ENCODE measurements at regions not wholly inside any gene's neighbourhood (a gene's known extent, or its start where the extent isn't known, plus 50 kb on each side); places are given as distances from the start of the nearest gene placed in this dataset.

DNA sequence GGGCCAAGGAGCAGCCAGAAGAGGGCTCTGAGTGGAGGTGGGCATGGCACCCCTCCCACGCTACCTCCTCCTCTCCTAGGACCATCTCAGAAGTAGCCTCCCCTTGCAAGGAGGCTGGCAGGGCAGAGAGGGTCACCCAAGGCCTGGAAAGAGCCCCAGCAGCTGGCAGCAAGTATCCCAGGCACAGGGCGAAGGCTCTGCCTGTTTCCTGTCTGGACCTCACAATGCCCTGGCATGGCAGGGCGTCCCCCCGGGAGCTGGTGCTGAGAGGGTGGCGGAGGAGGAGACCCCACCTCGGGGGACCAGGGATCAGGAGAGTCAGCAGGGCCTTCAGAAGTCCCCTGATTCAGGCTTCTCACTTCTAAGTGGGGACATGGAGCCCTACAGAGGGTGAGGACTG, 66.2 kb upstream of the TAF1B start:
- DNase-seq (no peak), FAIRE-seq (no peak)
- 94 to 97% (median 94%) methylated on average over 5 to 6 of the region's 6 CpGs for WGBS, 3 donors
- Histone ChIP-seq H3K27me3 (ENCODE audit: control insufficient read depth in 3 of 3, insufficient read depth in 3 of 3, low read length in 3 of 3) (no peaks in the 10 kb centered on the region), H3K27ac (ENCODE audit: low read depth in 1 of 3, low read length in 2 of 3) (no peak overlapping the region), H3K4me1 (ENCODE audit: control insufficient read depth in 3 of 3, insufficient read depth in 2 of 3, low read depth in 1 of 3, low read length in 2 of 3) (peaks cover 0 to 52% (median 0%) of the 10 kb centered on the region in 3 donors), H3K36me3 (ENCODE audit: control insufficient read depth in 3 of 3, insufficient read depth in 2 of 3, low read depth in 1 of 3, low read length in 3 of 3) (no peaks in the 10 kb centered on the region), H3K9me3 (ENCODE audit: control insufficient read depth in 2 of 2, insufficient read depth in 1 of 2, low read depth in 1 of 2, low read length in 1 of 2) (no peaks in the 10 kb centered on the region), H3K4me3 (ENCODE audit: low read depth in 1 of 3, low read length in 3 of 3) (no peak overlapping the region)

- peaks cover 0 to 61% (median 0%) of the 10 kb centered on the region in 3 donors for H3K4me1 ChIP-seq (ENCODE audit: control insufficient read depth in 3 of 3, insufficient read depth in 2 of 3, low read depth in 1 of 3, low read length in 2 of 3)
- DNase-seq (peak; percentile 52 to 58), FAIRE-seq (no peak)
- no peaks in the 10 kb centered on the region for H3K9me3 ChIP-seq (ENCODE audit: control insufficient read depth in 2 of 2, insufficient read depth in 1 of 2, low read depth in 1 of 2, low read length in 1 of 2)
- 64 to 78% (median 73%) methylated on average over 9 of the region's 9 CpGs for WGBS, 3 donors
- no peak overlapping the region for H3K27ac ChIP-seq (ENCODE audit: low read depth in 1 of 3, low read length in 2 of 3)
- no peaks in the 10 kb centered on the region for H3K36me3 ChIP-seq (ENCODE audit: control insufficient read depth in 3 of 3, insufficient read depth in 2 of 3, low read depth in 1 of 3, low read length in 3 of 3)
- no peaks in the 10 kb centered on the region for H3K27me3 ChIP-seq (ENCODE audit: control insufficient read depth in 3 of 3, insufficient read depth in 3 of 3, low read length in 3 of 3)
- no peak overlapping the region for H3K4me3 ChIP-seq (ENCODE audit: low read depth in 1 of 3, low read length in 3 of 3)
Measured at GRCh38 chr2:9778012-9778411, 65.3 kb upstream of the TAF1B start.

DNA sequence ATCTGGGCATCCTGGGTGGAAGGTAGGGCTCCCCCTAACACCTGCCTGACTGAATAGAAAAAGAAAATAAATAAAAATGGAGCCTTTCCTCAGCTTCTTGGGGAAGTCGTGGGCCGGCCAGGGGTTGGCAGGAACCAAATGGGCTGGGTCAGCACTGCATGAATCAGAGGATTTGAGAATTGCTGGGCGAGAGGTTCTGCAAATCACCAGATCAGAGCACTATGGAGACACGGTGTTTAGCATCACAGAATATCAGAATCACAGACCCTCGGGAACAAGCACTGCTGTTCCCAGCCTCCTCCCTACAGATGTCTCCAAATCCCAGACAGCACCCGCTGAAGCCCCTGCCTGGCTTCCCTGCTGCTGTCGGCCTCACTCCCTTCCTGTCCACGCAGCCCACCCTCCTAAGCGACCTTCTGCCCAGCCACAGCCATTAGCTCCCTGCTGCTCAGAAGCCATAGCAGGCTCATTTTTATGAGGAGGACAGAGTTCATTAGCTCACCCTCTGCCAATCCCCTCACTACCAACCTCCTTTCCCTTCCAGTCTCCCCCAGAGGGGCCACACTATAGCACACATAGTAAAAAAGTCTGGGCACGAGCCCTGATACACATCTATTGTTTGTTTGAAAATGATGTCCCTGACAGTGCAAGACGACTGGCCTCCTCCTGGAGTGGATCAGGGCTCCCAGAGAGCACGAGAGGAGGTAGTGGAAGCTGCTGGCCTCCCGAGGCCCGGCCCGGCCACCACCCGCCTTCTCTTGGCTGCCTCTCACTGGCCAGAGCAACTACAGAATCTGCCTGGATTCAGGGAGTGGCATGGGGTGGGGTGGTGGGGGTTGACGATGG, 64.6 kb upstream of the TAF1B start:
- Histone ChIP-seq H3K27ac (ENCODE audit: low read depth in 1 of 3, low read length in 2 of 3) (peak overlapping the region in 1 of 3 donors; percentile 78), H3K9me3 (ENCODE audit: control insufficient read depth in 2 of 2, insufficient read depth in 1 of 2, low read depth in 1 of 2, low read length in 1 of 2) (no peaks in the 10 kb centered on the region), H3K27me3 (ENCODE audit: control insufficient read depth in 3 of 3, insufficient read depth in 3 of 3, low read length in 3 of 3) (no peaks in the 10 kb centered on the region), H3K4me1 (ENCODE audit: control insufficient read depth in 3 of 3, insufficient read depth in 2 of 3, low read depth in 1 of 3, low read length in 2 of 3) (peaks cover 0 to 56% (median 0%) of the 10 kb centered on the region in 3 donors), H3K4me3 (ENCODE audit: low read depth in 1 of 3, low read length in 3 of 3) (no peak overlapping the region), H3K36me3 (ENCODE audit: control insufficient read depth in 3 of 3, insufficient read depth in 2 of 3, low read depth in 1 of 3, low read length in 3 of 3) (no peaks in the 10 kb centered on the region)
- no peak for FAIRE-seq
- 56 to 71% (median 63%) methylated on average over 17 of the region's 17 CpGs for WGBS, 3 donors
- peak in 1 of 2 donors; percentile 72 for DNase-seq

DNA sequence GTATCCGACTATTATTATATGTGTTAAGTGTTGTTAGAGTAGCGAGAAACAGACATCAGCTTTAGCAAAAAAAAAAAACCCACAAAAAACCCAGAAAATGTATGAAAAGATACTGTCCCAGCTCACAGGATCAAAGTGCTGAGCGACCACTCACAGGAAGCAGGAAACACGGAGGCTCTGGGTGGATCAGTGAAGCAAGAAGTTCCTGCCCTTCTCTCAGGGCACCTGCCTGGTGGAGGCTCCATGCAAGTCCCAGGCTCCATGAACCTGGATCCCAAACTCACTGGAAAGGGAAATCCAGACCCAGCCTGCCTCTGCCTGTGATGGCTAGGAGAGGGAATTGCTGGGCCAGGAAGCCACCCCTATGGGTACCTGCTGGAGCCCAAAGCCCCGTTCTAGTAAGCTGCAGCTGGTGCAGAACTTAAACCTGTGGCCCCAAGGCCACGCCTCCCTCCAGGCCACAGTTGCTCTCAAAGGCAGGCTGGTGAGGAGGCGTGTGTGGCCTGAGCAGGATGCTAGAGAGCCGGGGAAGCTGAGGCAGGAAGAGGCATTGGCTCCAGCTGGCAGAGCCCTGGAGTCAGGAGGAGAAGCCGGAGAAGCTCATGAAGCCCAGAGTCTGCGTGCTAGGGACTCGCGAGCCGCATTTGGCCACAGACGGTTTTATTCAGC, 63.5 kb upstream of the TAF1B start:
- H3K4me3 ChIP-seq (ENCODE audit: low read depth in 1 of 3, low read length in 3 of 3) = no peak overlapping the region
- no peaks in the 10 kb centered on the region for H3K36me3 ChIP-seq (ENCODE audit: control insufficient read depth in 3 of 3, insufficient read depth in 2 of 3, low read depth in 1 of 3, low read length in 3 of 3)
- H3K9me3 ChIP-seq (ENCODE audit: control insufficient read depth in 2 of 2, insufficient read depth in 1 of 2, low read depth in 1 of 2, low read length in 1 of 2) = no peaks in the 10 kb centered on the region
- peak in 1 of 2 donors; percentile 53 for DNase-seq
- peak overlapping the region in 1 of 3 donors; percentile 78 for H3K27ac ChIP-seq (ENCODE audit: low read depth in 1 of 3, low read length in 2 of 3)
- no peak for FAIRE-seq
- H3K27me3 ChIP-seq (ENCODE audit: control insufficient read depth in 3 of 3, insufficient read depth in 3 of 3, low read length in 3 of 3) = no peaks in the 10 kb centered on the region
- H3K4me1 ChIP-seq (ENCODE audit: control insufficient read depth in 3 of 3, insufficient read depth in 2 of 3, low read depth in 1 of 3, low read length in 2 of 3) = peaks cover 0 to 50% (median 0%) of the 10 kb centered on the region in 3 donors
- 60 to 75% (median 61%) methylated on average over 14 of the region's 14 CpGs for WGBS, 3 donors

GRCh38 chr2:9780368-9781130, 62.7 kb upstream of the TAF1B start:
- no peaks in the 10 kb centered on the region for H3K36me3 ChIP-seq (ENCODE audit: control insufficient read depth in 3 of 3, insufficient read depth in 2 of 3, low read depth in 1 of 3, low read length in 3 of 3)
- FAIRE-seq = no peak
- H3K27me3 ChIP-seq (ENCODE audit: control insufficient read depth in 3 of 3, insufficient read depth in 3 of 3, low read length in 3 of 3) = no peaks in the 10 kb centered on the region
- H3K4me1 ChIP-seq (ENCODE audit: control insufficient read depth in 3 of 3, insufficient read depth in 2 of 3, low read depth in 1 of 3, low read length in 2 of 3) = peaks cover 0 to 50% (median 0%) of the 10 kb centered on the region in 3 donors
- WGBS, 3 donors = 82 to 92% (median 87%) methylated on average over 10 of the region's 10 CpGs
- DNase-seq = peak in 1 of 2 donors; percentile 11
- H3K4me3 ChIP-seq (ENCODE audit: low read depth in 1 of 3, low read length in 3 of 3) = no peak overlapping the region
- H3K9me3 ChIP-seq (ENCODE audit: control insufficient read depth in 2 of 2, insufficient read depth in 1 of 2, low read depth in 1 of 2, low read length in 1 of 2) = no peaks in the 10 kb centered on the region
- H3K27ac ChIP-seq (ENCODE audit: low read depth in 1 of 3, low read length in 2 of 3) = peak overlapping the region in 2 of 3 donors; percentile 12 to 78

DNA sequence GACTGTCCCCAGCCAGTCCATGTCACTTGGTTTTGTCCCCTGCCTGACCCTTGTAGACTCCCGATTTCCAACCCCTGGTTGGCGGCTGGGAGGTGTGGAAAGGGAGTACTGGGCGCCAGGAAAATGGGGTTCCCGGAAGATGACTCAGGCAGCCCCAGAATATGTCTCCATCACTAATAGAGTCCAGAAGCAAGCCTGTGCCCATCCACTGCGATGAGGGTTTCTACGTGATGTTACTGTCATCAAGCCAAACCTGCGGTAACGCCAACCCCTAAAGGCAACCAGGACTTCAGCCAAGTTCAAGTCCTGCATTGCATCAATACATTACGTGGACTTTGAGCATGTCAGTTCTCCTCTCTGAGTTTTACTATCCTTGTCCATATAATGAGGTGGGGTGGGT, 62.0 kb upstream of the TAF1B start:
- no peak for FAIRE-seq

GRCh38 chr2:9782197-9782719, 61.0 kb upstream of the TAF1B start:
- peak overlapping the region in 2 of 3 donors; percentile 37 to 41 for H3K27ac ChIP-seq (ENCODE audit: low read depth in 1 of 3, low read length in 2 of 3)
- H3K36me3 ChIP-seq (ENCODE audit: control insufficient read depth in 3 of 3, insufficient read depth in 2 of 3, low read depth in 1 of 3, low read length in 3 of 3) = no peaks in the 10 kb centered on the region
- peaks cover 0 to 50% (median 0%) of the 10 kb centered on the region in 3 donors for H3K4me1 ChIP-seq (ENCODE audit: control insufficient read depth in 3 of 3, insufficient read depth in 2 of 3, low read depth in 1 of 3, low read length in 2 of 3)
- peak; percentile 83 to 92 for DNase-seq
- 14 to 41% (median 26%) methylated on average over 8 of the region's 8 CpGs for WGBS, 3 donors
- no peaks in the 10 kb centered on the region for H3K9me3 ChIP-seq (ENCODE audit: control insufficient read depth in 2 of 2, insufficient read depth in 1 of 2, low read depth in 1 of 2, low read length in 1 of 2)
- no peaks in the 10 kb centered on the region for H3K27me3 ChIP-seq (ENCODE audit: control insufficient read depth in 3 of 3, insufficient read depth in 3 of 3, low read length in 3 of 3)
- no peak overlapping the region for H3K4me3 ChIP-seq (ENCODE audit: low read depth in 1 of 3, low read length in 3 of 3)
- no peak for FAIRE-seq

More for the DNA sequence above, 62.0 kb upstream of the TAF1B start:
- 60 to 81% (median 69%) methylated on average over 9 of the region's 9 CpGs for WGBS, 3 donors
- no peaks in the 10 kb centered on the region for H3K36me3 ChIP-seq (ENCODE audit: control insufficient read depth in 3 of 3, insufficient read depth in 2 of 3, low read depth in 1 of 3, low read length in 3 of 3)
- H3K27me3 ChIP-seq (ENCODE audit: control insufficient read depth in 3 of 3, insufficient read depth in 3 of 3, low read length in 3 of 3) = no peaks in the 10 kb centered on the region
- H3K4me3 ChIP-seq (ENCODE audit: low read depth in 1 of 3, low read length in 3 of 3) = no peak overlapping the region
- peaks cover 0 to 50% (median 0%) of the 10 kb centered on the region in 3 donors for H3K4me1 ChIP-seq (ENCODE audit: control insufficient read depth in 3 of 3, insufficient read depth in 2 of 3, low read depth in 1 of 3, low read length in 2 of 3)
- DNase-seq = peak; percentile 45 to 57
- H3K9me3 ChIP-seq (ENCODE audit: control insufficient read depth in 2 of 2, insufficient read depth in 1 of 2, low read depth in 1 of 2, low read length in 1 of 2) = no peaks in the 10 kb centered on the region
- H3K27ac ChIP-seq (ENCODE audit: low read depth in 1 of 3, low read length in 2 of 3) = no peak overlapping the region

DNA sequence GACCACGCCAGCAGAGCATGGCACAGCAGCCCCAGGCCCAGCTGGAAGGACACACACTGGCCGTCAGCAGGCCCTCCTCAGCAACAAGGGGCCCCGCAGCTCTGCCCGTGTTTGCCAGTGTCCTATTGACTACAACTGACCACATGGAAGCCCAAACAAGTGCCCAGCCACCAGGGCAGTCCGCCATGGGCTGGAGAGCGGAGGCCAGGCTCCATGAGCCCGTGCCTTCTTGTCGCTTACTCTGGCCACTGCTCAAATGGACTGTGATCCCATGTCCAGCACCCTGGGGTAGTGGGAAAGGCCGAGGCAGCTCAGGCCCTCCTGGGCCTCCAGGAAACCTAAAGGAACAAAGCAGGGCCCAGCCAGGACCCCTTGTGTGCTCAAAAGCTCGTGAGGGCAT, 53.9 kb upstream of the TAF1B start:
- no peak for DNase-seq
- FAIRE-seq = no peak
- WGBS, 3 donors = 93 to 98% (median 95%) methylated on average over 10 of the region's 10 CpGs

More for the DNA sequence above, 53.9 kb upstream of the TAF1B start:
- Histone ChIP-seq H3K4me3 (ENCODE audit: low read depth in 1 of 3, low read length in 3 of 3) (no peak overlapping the region), H3K27me3 (ENCODE audit: control insufficient read depth in 3 of 3, insufficient read depth in 3 of 3, low read length in 3 of 3) (no peaks in the 10 kb centered on the region), H3K4me1 (ENCODE audit: control insufficient read depth in 3 of 3, insufficient read depth in 2 of 3, low read depth in 1 of 3, low read length in 2 of 3) (no peaks in the 10 kb centered on the region), H3K36me3 (ENCODE audit: control insufficient read depth in 3 of 3, insufficient read depth in 2 of 3, low read depth in 1 of 3, low read length in 3 of 3) (no peaks in the 10 kb centered on the region), H3K27ac (ENCODE audit: low read depth in 1 of 3, low read length in 2 of 3) (no peak overlapping the region), H3K9me3 (ENCODE audit: control insufficient read depth in 2 of 2, insufficient read depth in 1 of 2, low read depth in 1 of 2, low read length in 1 of 2) (peaks cover 0 to 7% of the 10 kb centered on the region in 2 donors)
